Neuronal stem cell (in vitro differentiated cells): ENCODE measurements at regions not wholly inside any gene's neighbourhood (a gene's known extent, or its start where the extent isn't known, plus 50 kb on each side); places are given as distances from the start of the nearest gene placed in this dataset.
"Not testable (repeated sequence)": the region's sequence is repeated elsewhere in the genome, so short reads cannot be mapped to it uniquely, and the experiment has no call there.

Experiments used
- DNase-seq: peaks from one replicate; pipeline ENCODE4 v3.0.0-alpha.2; 2013; ENCODE audit warnings: low spot score
- H2AFZ ChIP-seq: one replicate; pipeline ENCODE4 v1.6.1; 2013; ENCODE audit warnings: mild to moderate bottlenecking, low read length, inconsistent platforms
- H2AK5ac ChIP-seq: 2 replicates; pipeline ENCODE4 v1.6.1; 2013; ENCODE audit warnings: low read depth, mild to moderate bottlenecking, inconsistent platforms, low read length, moderate library complexity, mixed read lengths
- H2BK120ac ChIP-seq: 2 replicates; pipeline ENCODE4 v1.6.1; 2013; ENCODE audit warnings: low read depth, mild to moderate bottlenecking, inconsistent platforms, low read length, moderate library complexity, mixed read lengths
- H2BK12ac ChIP-seq: one replicate; pipeline ENCODE4 v1.6.1; 2013; ENCODE audit warnings: low read length, inconsistent platforms
- H2BK15ac ChIP-seq: 2 replicates; pipeline ENCODE4 v1.6.1; 2013; ENCODE audit warnings: mild to moderate bottlenecking, low read length, inconsistent platforms, mixed read lengths
- H2BK5ac ChIP-seq: one replicate; pipeline ENCODE4 v1.6.1; 2013; ENCODE audit warnings: inconsistent platforms, mild to moderate bottlenecking, low read length, moderate library complexity
- H3K14ac ChIP-seq: one replicate; pipeline ENCODE4 v1.6.1; 2013; ENCODE audit warnings: low read length, inconsistent platforms
- H3K18ac ChIP-seq: 2 replicates; pipeline ENCODE4 v1.6.1; 2013; ENCODE audit warnings: low read length, inconsistent platforms
- H3K23ac ChIP-seq: 2 replicates; pipeline ENCODE4 v1.6.1; 2013; ENCODE audit warnings: low read depth, mild to moderate bottlenecking, mixed read lengths, low read length, inconsistent platforms; ENCODE audit not compliant: poor library complexity
- H3K27ac ChIP-seq: replicated peaks from 3 replicates; pipeline ENCODE4 v1.5.1; 2013; ENCODE audit warnings: low read length, inconsistent platforms
- H3K27me3 ChIP-seq, 3 experiments: 2 replicates each; pipeline ENCODE4 v1.6.1; 2013; ENCODE audit warnings: low read length in 3 of 3, mild to moderate bottlenecking in 2 of 3, inconsistent platforms in 1 of 3, low read depth in 1 of 3, mixed read lengths in 1 of 3, moderate library complexity in 1 of 3; ENCODE audit not compliant: control insufficient read depth in 3 of 3, insufficient read depth in 3 of 3
- H3K36me3 ChIP-seq, 2 donors: replicated peaks in 1 of 2; 2 replicates each; pipeline ENCODE4 v1.6.1; 2013; ENCODE audit warnings: low read length in 2 of 2; ENCODE audit not compliant: control insufficient read depth in 2 of 2, insufficient read depth in 2 of 2
- H3K4ac ChIP-seq: 2 replicates; pipeline ENCODE4 v1.6.1; 2013; ENCODE audit warnings: inconsistent platforms, mild to moderate bottlenecking, low read length, moderate library complexity
- H3K4me1 ChIP-seq, 2 donors: 1 replicate in 1 of 2; 2 replicates in 1 of 2; pipeline ENCODE4 v1.6.1; 2013; ENCODE audit warnings: low read length in 2 of 2, low read depth in 1 of 2; ENCODE audit not compliant: control insufficient read depth in 2 of 2, insufficient read depth in 1 of 2
- H3K4me2 ChIP-seq: one replicate; pipeline ENCODE4 v1.6.1; 2013; ENCODE audit warnings: mild to moderate bottlenecking, low read length, inconsistent platforms; ENCODE audit not compliant: insufficient read depth, poor library complexity, severe bottlenecking
- H3K4me3 ChIP-seq, 2 donors: 2 replicates each; pipeline ENCODE4 v1.5.1; 2013; ENCODE audit warnings: low read length in 2 of 2, mild to moderate bottlenecking in 2 of 2, inconsistent platforms in 1 of 2, moderate library complexity in 1 of 2
- H3K79me1 ChIP-seq: one replicate; pipeline ENCODE4 v1.6.1; 2013; ENCODE audit warnings: low read depth, mild to moderate bottlenecking, inconsistent platforms, low read length, moderate library complexity
- H3K9ac ChIP-seq: one replicate; pipeline ENCODE4 v1.6.1; 2013; ENCODE audit warnings: mild to moderate bottlenecking, low read depth, low read length, inconsistent platforms; ENCODE audit not compliant: poor library complexity
- H3K9me3 ChIP-seq, 2 donors: replicated peaks in 1 of 2; 2 replicates each; pipeline versions ENCODE3 to v1.6.1; 2013; ENCODE audit warnings: low read length in 2 of 2, mild to moderate bottlenecking in 2 of 2, inconsistent platforms in 1 of 2, low read depth in 1 of 2, mixed read lengths in 1 of 2, moderate library complexity in 1 of 2; ENCODE audit not compliant: control insufficient read depth in 2 of 2, insufficient read depth in 1 of 2
- H4K8ac ChIP-seq: one replicate; pipeline ENCODE4 v1.6.1; 2013; ENCODE audit warnings: low read depth, mild to moderate bottlenecking, inconsistent platforms, low read length, moderate library complexity
- H4K91ac ChIP-seq: one replicate; pipeline ENCODE4 v1.6.1; 2013; ENCODE audit warnings: low read length, low read depth, mild to moderate bottlenecking, inconsistent platforms; ENCODE audit not compliant: poor library complexity
- WGBS, 2 donors: extraction: QIAGEN DNeasy Blood & Tissue Kit; methylation state at CpG; one replicate each; pipeline ENCODE4 v1.1.7; 2013; ENCODE audit warnings: missing lambda C conversion rate in 2 of 2, mixed read lengths in 1 of 2; ENCODE audit not compliant: insufficient read length in 2 of 2, insufficient replicate concordance in 1 of 2; ENCODE audit errors: extremely low coverage in 2 of 2; 5-methylcytosine and 5-hydroxymethylcytosine counted together

DNA sequence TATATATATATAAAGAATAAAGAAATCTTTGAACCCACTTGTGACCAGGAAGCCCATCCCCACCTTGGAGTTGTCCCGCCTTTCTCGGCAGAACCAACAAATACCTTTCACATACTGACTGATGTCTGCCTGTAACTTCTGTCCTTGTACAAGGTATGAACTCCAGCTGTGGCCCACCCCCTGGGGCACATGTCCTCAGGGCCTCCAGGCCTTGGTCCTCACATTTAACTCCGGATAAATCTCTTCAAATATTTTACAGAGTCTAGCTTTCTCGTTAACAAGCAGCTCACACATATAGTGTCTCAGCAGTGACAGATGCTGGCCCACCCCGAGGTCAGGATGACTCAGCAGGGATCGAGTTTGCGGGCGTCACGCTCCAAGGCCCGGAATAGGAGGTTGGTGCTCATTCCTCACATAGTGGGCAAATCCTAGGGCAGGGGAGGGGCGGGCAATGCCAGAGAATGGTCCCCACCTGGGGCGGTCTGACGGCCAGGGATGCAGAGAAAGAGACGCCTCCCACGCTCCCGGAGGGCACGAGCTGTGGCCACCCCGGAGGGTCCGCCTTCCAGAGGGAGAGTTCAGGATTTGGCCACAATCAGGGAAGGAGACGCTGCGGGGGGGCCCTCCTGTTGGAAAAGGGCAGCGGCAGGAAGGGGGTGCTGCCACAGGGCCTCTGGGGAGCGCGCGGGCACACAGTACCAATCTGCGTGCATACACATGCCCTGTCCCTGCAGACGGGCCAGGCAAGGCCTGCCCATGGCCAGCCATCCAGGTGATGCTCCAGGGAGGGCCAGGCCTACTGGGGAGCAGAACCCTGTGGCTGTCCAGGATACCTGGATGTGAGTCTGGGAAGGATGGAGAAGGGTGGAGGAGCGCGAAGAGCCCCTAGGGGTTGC lies 87.8 kb upstream of the METTL9 start:
- not testable (repeated sequence) for H2AK5ac ChIP-seq, H3K14ac ChIP-seq, H3K27ac ChIP-seq, H4K91ac ChIP-seq, H2BK120ac ChIP-seq, H3K4me3 ChIP-seq, H3K4me2 ChIP-seq, H3K27me3 ChIP-seq, H3K23ac ChIP-seq, H3K4ac ChIP-seq, H3K9ac ChIP-seq, H2BK5ac ChIP-seq, H3K9me3 ChIP-seq, H4K8ac ChIP-seq, H2AFZ ChIP-seq, H2BK15ac ChIP-seq, H2BK12ac ChIP-seq, H3K18ac ChIP-seq, DNase-seq
- H3K36me3 ChIP-seq: peaks cover 0 to 73% of the 10 kb centered on the region in 2 donors
- no CpG with 5 or more reads among the region's 29 CpGs for WGBS, 2 donors
- H3K79me1 ChIP-seq: peaks cover 22% of the 10 kb centered on the region
- H3K4me1 ChIP-seq: peaks cover 12 to 20% of the 10 kb centered on the region in 2 donors

DNA sequence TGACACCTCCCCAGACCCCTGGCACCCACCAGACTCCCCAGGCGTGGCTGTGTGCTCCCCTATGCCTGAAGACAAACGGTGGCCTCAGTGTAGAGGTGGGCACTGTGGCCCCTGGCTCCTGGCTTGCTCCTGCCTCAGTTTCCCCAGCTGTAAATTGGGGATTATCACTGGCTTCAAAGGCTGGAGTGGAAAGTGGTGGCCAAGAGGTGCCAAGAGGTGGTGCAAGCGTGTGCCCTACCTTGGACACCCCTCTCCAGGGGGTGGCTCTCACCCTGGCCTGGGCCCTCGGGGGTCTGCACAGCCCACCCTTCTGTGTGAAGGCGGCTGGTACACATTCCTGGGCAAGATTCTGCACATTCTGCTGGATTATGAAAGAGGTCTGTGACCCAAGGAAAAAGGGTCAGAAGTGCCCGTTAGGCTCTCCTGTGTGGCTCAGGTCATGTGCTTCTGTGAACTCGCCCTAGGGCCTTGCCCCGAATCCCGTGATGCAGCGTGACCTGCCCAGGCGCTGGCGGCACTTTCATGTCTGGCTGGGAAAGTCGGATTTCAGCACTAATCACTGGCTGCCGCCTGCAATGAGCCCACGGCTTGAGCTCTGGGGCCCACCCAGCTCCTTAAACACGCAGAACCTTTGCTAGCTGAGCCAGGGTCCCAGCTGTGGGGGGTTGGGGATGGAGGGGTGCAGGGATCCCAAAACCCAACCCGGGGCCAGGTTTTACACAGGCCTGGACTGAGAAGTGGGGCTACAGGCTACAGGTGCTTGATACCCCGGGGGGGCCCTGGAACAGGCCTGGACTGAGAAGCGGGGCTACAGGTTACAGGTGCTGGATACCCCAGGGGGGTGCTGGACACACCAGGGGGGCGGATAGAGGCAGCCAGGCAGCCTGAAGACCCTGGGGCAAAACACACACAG lies 86.8 kb upstream of the METTL9 start:
- H3K4me2 ChIP-seq, H3K23ac ChIP-seq, H2BK15ac ChIP-seq, H2BK120ac ChIP-seq, H3K9me3 ChIP-seq, H3K4me3 ChIP-seq, H2BK12ac ChIP-seq, H4K8ac ChIP-seq, H3K4ac ChIP-seq, DNase-seq, H3K18ac ChIP-seq, H3K27me3 ChIP-seq, H4K91ac ChIP-seq, H2AFZ ChIP-seq, H3K14ac ChIP-seq, H3K27ac ChIP-seq, H2AK5ac ChIP-seq: not testable (repeated sequence)
- Histone ChIP-seq H3K4me1 (peaks cover 12 to 20% of the 10 kb centered on the region in 2 donors), H3K79me1 (peaks cover 20% of the 10 kb centered on the region), H3K9ac (peak overlapping the region; percentile 44), H2BK5ac (peak overlapping the region; percentile 46), H3K36me3 (peaks cover 0 to 71% of the 10 kb centered on the region in 2 donors)
- WGBS, 2 donors: no CpG with 5 or more reads among the region's 20 CpGs

DNA sequence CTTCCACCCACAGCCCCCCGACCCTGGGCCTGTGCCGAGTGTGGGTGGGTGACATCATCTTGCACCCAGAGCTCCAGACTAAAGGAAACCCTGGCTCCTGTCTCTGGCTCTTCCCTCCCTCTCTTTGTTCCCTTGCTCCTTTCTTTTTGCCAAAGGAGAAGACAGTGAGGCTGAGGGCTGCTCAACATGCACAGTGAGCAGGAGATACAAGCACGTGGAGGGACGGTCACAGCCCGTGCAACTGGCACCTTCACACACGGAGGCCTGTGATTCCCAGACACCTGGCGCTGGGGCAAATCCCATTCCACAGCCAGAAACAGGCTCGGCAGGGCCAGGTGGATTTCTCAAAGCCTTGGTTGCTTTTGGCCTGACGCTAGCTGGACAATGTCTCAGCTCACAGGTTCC lies 86.0 kb upstream of the METTL9 start:
- not testable (repeated sequence) for H3K4ac ChIP-seq, H4K91ac ChIP-seq, H3K4me2 ChIP-seq, H3K9ac ChIP-seq, H3K23ac ChIP-seq, H2BK15ac ChIP-seq, H2BK120ac ChIP-seq, H4K8ac ChIP-seq, H2AK5ac ChIP-seq, H2AFZ ChIP-seq, H3K27me3 ChIP-seq, H3K4me3 ChIP-seq, DNase-seq, H3K9me3 ChIP-seq, H2BK12ac ChIP-seq, H2BK5ac ChIP-seq, H3K27ac ChIP-seq
- Histone ChIP-seq H3K18ac (peak overlapping the region; percentile 19), H3K4me1 (peaks cover 17 to 22% of the 10 kb centered on the region in 2 donors), H3K79me1 (peaks cover 19% of the 10 kb centered on the region), H3K14ac (peak overlapping the region; percentile 63), H3K36me3 (peaks cover 0 to 69% of the 10 kb centered on the region in 2 donors)
- WGBS, 2 donors: no CpG with 5 or more reads among the region's 9 CpGs
